ENCODE measurements at regions not wholly inside any gene's neighbourhood (a gene's known extent, or its start where the extent isn't known, plus 50 kb on each side); places are given as distances from the start of the nearest gene placed in this dataset.

- Histone ChIP-seq H2AFZ (ENCODE audit: low read length) (no peak overlapping the region), H3K9me3 (replicated peaks in 1 of 2; ENCODE audit: control insufficient read depth in 2 of 2, insufficient read depth in 1 of 2, low read depth in 1 of 2, low read length in 2 of 2) (no peaks in the 10 kb centered on the region), H2AK5ac (ENCODE audit: low read depth, low read length) (no peak overlapping the region), H3K36me3 (replicated peaks in 1 of 2; ENCODE audit: control insufficient read depth in 2 of 2, insufficient read depth in 2 of 2, low read length in 2 of 2) (no peaks in the 10 kb centered on the region), H3K27me3 (ENCODE audit: control insufficient read depth in 3 of 3, insufficient read depth in 3 of 3, low read depth in 1 of 3, low read length in 3 of 3) (no peaks in the 10 kb centered on the region), H3K14ac (ENCODE audit: low read length) (no peak overlapping the region), H3K4ac (ENCODE audit: low read length) (no peak overlapping the region), H3K9ac (ENCODE audit: low read depth, low read length, poor library complexity) (no peak overlapping the region), H4K8ac (ENCODE audit: low read depth, low read length) (no peak overlapping the region), H2BK12ac (ENCODE audit: low read length) (no peak overlapping the region), H3K27ac (replicated peaks; ENCODE audit: low read length) (no peak overlapping the region), H2BK5ac (ENCODE audit: low read length) (no peak overlapping the region), H4K91ac (ENCODE audit: low read depth, low read length, poor library complexity) (no peak overlapping the region), H3K4me2 (ENCODE audit: insufficient read depth, low read length, poor library complexity, severe bottlenecking) (no peak overlapping the region), H2BK15ac (ENCODE audit: low read length) (no peak overlapping the region), H3K23ac (ENCODE audit: low read depth, low read length, poor library complexity) (no peak overlapping the region), H2BK120ac (ENCODE audit: low read depth, low read length) (no peak overlapping the region), H3K79me1 (ENCODE audit: low read depth, low read length) (no peaks in the 10 kb centered on the region), H3K18ac (ENCODE audit: low read length) (no peak overlapping the region), H3K4me1 (ENCODE audit: control insufficient read depth in 2 of 2, insufficient read depth in 1 of 2, low read depth in 1 of 2, low read length in 2 of 2) (no peaks in the 10 kb centered on the region), H3K4me3 (ENCODE audit: low read length in 2 of 2) (no peak overlapping the region)
- no CpG with 5 or more reads among the region's 2 CpGs for WGBS, 2 donors (ENCODE audit: extremely low coverage in 2 of 2, insufficient read length in 2 of 2, insufficient replicate concordance in 1 of 2)
- DNase-seq (ENCODE audit: low spot score), result no peak
Observed at GRCh38 chr3:134093956-134094355, 64.2 kb upstream of the SLCO2A1 start.

GRCh38 chr3:134092208-134092701, 62.5 kb upstream of the SLCO2A1 start:
- no peak for DNase-seq (ENCODE audit: low spot score)
- no CpG with 5 or more reads among the region's 6 CpGs for WGBS, 2 donors (ENCODE audit: extremely low coverage in 2 of 2, insufficient read length in 2 of 2, insufficient replicate concordance in 1 of 2)
- no peak overlapping the region for H2BK5ac ChIP-seq (ENCODE audit: low read length)
- no peak overlapping the region for H3K14ac ChIP-seq (ENCODE audit: low read length)
- H3K27me3 ChIP-seq (ENCODE audit: control insufficient read depth in 3 of 3, insufficient read depth in 3 of 3, low read depth in 1 of 3, low read length in 3 of 3), result no peaks in the 10 kb centered on the region
- no peaks in the 10 kb centered on the region for H3K9me3 ChIP-seq (replicated peaks in 1 of 2; ENCODE audit: control insufficient read depth in 2 of 2, insufficient read depth in 1 of 2, low read depth in 1 of 2, low read length in 2 of 2)
- no peak overlapping the region for H2AK5ac ChIP-seq (ENCODE audit: low read depth, low read length)
- no peaks in the 10 kb centered on the region for H3K4me1 ChIP-seq (ENCODE audit: control insufficient read depth in 2 of 2, insufficient read depth in 1 of 2, low read depth in 1 of 2, low read length in 2 of 2)
- no peak overlapping the region for H3K27ac ChIP-seq (replicated peaks; ENCODE audit: low read length)
- no peak overlapping the region for H3K23ac ChIP-seq (ENCODE audit: low read depth, low read length, poor library complexity)
- no peak overlapping the region for H4K91ac ChIP-seq (ENCODE audit: low read depth, low read length, poor library complexity)
- no peak overlapping the region for H3K4ac ChIP-seq (ENCODE audit: low read length)
- H3K18ac ChIP-seq (ENCODE audit: low read length), result no peak overlapping the region
- no peak overlapping the region for H2BK15ac ChIP-seq (ENCODE audit: low read length)
- no peak overlapping the region for H2BK12ac ChIP-seq (ENCODE audit: low read length)
- H3K4me3 ChIP-seq (ENCODE audit: low read length in 2 of 2), result no peak overlapping the region
- no peaks in the 10 kb centered on the region for H3K36me3 ChIP-seq (replicated peaks in 1 of 2; ENCODE audit: control insufficient read depth in 2 of 2, insufficient read depth in 2 of 2, low read length in 2 of 2)
- no peak overlapping the region for H2AFZ ChIP-seq (ENCODE audit: low read length)
- H3K9ac ChIP-seq (ENCODE audit: low read depth, low read length, poor library complexity), result no peak overlapping the region
- H4K8ac ChIP-seq (ENCODE audit: low read depth, low read length), result no peak overlapping the region
- no peak overlapping the region for H3K4me2 ChIP-seq (ENCODE audit: insufficient read depth, low read length, poor library complexity, severe bottlenecking)
- no peaks in the 10 kb centered on the region for H3K79me1 ChIP-seq (ENCODE audit: low read depth, low read length)
- no peak overlapping the region for H2BK120ac ChIP-seq (ENCODE audit: low read depth, low read length)

- Histone ChIP-seq H3K9me3 (replicated peaks in 1 of 2; ENCODE audit: control insufficient read depth in 2 of 2, insufficient read depth in 1 of 2, low read depth in 1 of 2, low read length in 2 of 2) (peaks cover 0 to 1% of the 10 kb centered on the region in 2 donors), H3K9ac (ENCODE audit: low read depth, low read length, poor library complexity) (no peak overlapping the region), H2BK120ac (ENCODE audit: low read depth, low read length) (no peak overlapping the region), H3K4me2 (ENCODE audit: insufficient read depth, low read length, poor library complexity, severe bottlenecking) (no peak overlapping the region), H2AK5ac (ENCODE audit: low read depth, low read length) (no peak overlapping the region), H3K4me3 (ENCODE audit: low read length in 2 of 2) (no peak overlapping the region), H2BK5ac (ENCODE audit: low read length) (no peak overlapping the region), H3K79me1 (ENCODE audit: low read depth, low read length) (no peaks in the 10 kb centered on the region), H3K27ac (replicated peaks; ENCODE audit: low read length) (no peak overlapping the region), H3K14ac (ENCODE audit: low read length) (no peak overlapping the region), H4K91ac (ENCODE audit: low read depth, low read length, poor library complexity) (no peak overlapping the region), H3K4me1 (ENCODE audit: control insufficient read depth in 2 of 2, insufficient read depth in 1 of 2, low read depth in 1 of 2, low read length in 2 of 2) (no peaks in the 10 kb centered on the region), H2BK12ac (ENCODE audit: low read length) (no peak overlapping the region), H3K4ac (ENCODE audit: low read length) (no peak overlapping the region), H3K18ac (ENCODE audit: low read length) (no peak overlapping the region), H3K27me3 (ENCODE audit: control insufficient read depth in 3 of 3, insufficient read depth in 3 of 3, low read depth in 1 of 3, low read length in 3 of 3) (no peaks in the 10 kb centered on the region), H3K36me3 (replicated peaks in 1 of 2; ENCODE audit: control insufficient read depth in 2 of 2, insufficient read depth in 2 of 2, low read length in 2 of 2) (no peaks in the 10 kb centered on the region), H4K8ac (ENCODE audit: low read depth, low read length) (no peak overlapping the region), H3K23ac (ENCODE audit: low read depth, low read length, poor library complexity) (no peak overlapping the region), H2AFZ (ENCODE audit: low read length) (no peak overlapping the region), H2BK15ac (ENCODE audit: low read length) (no peak overlapping the region)
- DNase-seq (ENCODE audit: low spot score), result no peak
- WGBS, 2 donors (ENCODE audit: extremely low coverage in 2 of 2, insufficient read length in 2 of 2, insufficient replicate concordance in 1 of 2), result no CpG with 5 or more reads among the region's 2 CpGs
Observed at GRCh38 chr3:134090031-134090430, 60.3 kb upstream of the SLCO2A1 start.

- no CpG with 5 or more reads among the region's 10 CpGs for WGBS, 2 donors (ENCODE audit: extremely low coverage in 2 of 2, insufficient read length in 2 of 2, insufficient replicate concordance in 1 of 2)
Observed at GRCh38 chr3:134087060-134087974, 57.6 kb upstream of the SLCO2A1 start.

More at GRCh38 chr3:134087060-134087974, 57.6 kb upstream of the SLCO2A1 start:
- Histone ChIP-seq H3K23ac (ENCODE audit: low read depth, low read length, poor library complexity) (peak overlapping the region; percentile 50), H3K4me3 (ENCODE audit: low read length in 2 of 2) (peak overlapping the region in 1 of 2 donors; percentile 2), H3K4me1 (ENCODE audit: control insufficient read depth in 2 of 2, insufficient read depth in 1 of 2, low read depth in 1 of 2, low read length in 2 of 2) (peaks cover 0 to 2% of the 10 kb centered on the region in 2 donors), H3K9me3 (replicated peaks in 1 of 2; ENCODE audit: control insufficient read depth in 2 of 2, insufficient read depth in 1 of 2, low read depth in 1 of 2, low read length in 2 of 2) (peaks cover 0 to 1% of the 10 kb centered on the region in 2 donors), H2AK5ac (ENCODE audit: low read depth, low read length) (no peak overlapping the region), H3K9ac (ENCODE audit: low read depth, low read length, poor library complexity) (no peak overlapping the region), H3K36me3 (replicated peaks in 1 of 2; ENCODE audit: control insufficient read depth in 2 of 2, insufficient read depth in 2 of 2, low read length in 2 of 2) (no peaks in the 10 kb centered on the region), H2BK5ac (ENCODE audit: low read length) (no peak overlapping the region), H2BK12ac (ENCODE audit: low read length) (no peak overlapping the region), H3K18ac (ENCODE audit: low read length) (peak overlapping the region; percentile 67), H3K79me1 (ENCODE audit: low read depth, low read length) (no peaks in the 10 kb centered on the region), H3K27ac (replicated peaks; ENCODE audit: low read length) (no peak overlapping the region), H4K8ac (ENCODE audit: low read depth, low read length) (peak overlapping the region; percentile 89), H3K27me3 (ENCODE audit: control insufficient read depth in 3 of 3, insufficient read depth in 3 of 3, low read depth in 1 of 3, low read length in 3 of 3) (peaks cover 0 to 7% (median 0%) of the 10 kb centered on the region in 3 experiments), H4K91ac (ENCODE audit: low read depth, low read length, poor library complexity) (no peak overlapping the region), H3K14ac (ENCODE audit: low read length) (no peak overlapping the region), H2AFZ (ENCODE audit: low read length) (no peak overlapping the region), H3K4ac (ENCODE audit: low read length) (no peak overlapping the region), H2BK120ac (ENCODE audit: low read depth, low read length) (no peak overlapping the region), H2BK15ac (ENCODE audit: low read length) (no peak overlapping the region), H3K4me2 (ENCODE audit: insufficient read depth, low read length, poor library complexity, severe bottlenecking) (no peak overlapping the region)
- no peak for DNase-seq (ENCODE audit: low spot score)

Measured in neuronal stem cell (in vitro differentiated cells).